IPS DF 6.9 (cell line): ENCODE measurements at regions not wholly inside any gene's neighbourhood (a gene's known extent, or its start where the extent isn't known, plus 50 kb on each side); places are given as distances from the start of the nearest gene placed in this dataset.
"Not testable (repeated sequence)": the region's sequence is repeated elsewhere in the genome, so short reads cannot be mapped to it uniquely, and the experiment has no call there.

Source experiments
- DNase-seq: peaks from one replicate; pipeline ENCODE4 v3.0.0-alpha.2; 2013; ENCODE audit warnings: low read depth, low spot score
- H3K27ac ChIP-seq: one replicate; pipeline ENCODE4 v1.5.1; 2013; ENCODE audit warnings: low read length, control low read depth
- H3K27me3 ChIP-seq: 2 replicates; pipeline ENCODE4 v1.6.1; 2013; ENCODE audit warnings: mild to moderate bottlenecking, low read length; ENCODE audit not compliant: control insufficient read depth, insufficient read depth
- H3K36me3 ChIP-seq: 2 replicates; pipeline ENCODE4 v1.6.1; 2013; ENCODE audit warnings: low read length; ENCODE audit not compliant: control insufficient read depth, insufficient read depth
- H3K4me1 ChIP-seq: 2 replicates; pipeline ENCODE4 v1.6.1; 2013; ENCODE audit warnings: low read length; ENCODE audit not compliant: control insufficient read depth, insufficient read depth
- H3K4me3 ChIP-seq: 2 replicates; pipeline ENCODE4 v1.5.1; 2013; ENCODE audit warnings: mild to moderate bottlenecking, low read length
- H3K9me3 ChIP-seq: 2 replicates; pipeline ENCODE4 v1.6.1; 2013; ENCODE audit warnings: low read length, inconsistent platforms; ENCODE audit not compliant: control insufficient read depth, insufficient read depth
- WGBS: extraction: QIAGEN DNeasy Blood & Tissue Kit; methylation state at CpG from one replicate; pipeline ENCODE4 v1.1.7; 2013; ENCODE audit warnings: mixed read lengths, missing lambda C conversion rate; ENCODE audit not compliant: insufficient read length, insufficient coverage; 5-methylcytosine and 5-hydroxymethylcytosine counted together

DNA sequence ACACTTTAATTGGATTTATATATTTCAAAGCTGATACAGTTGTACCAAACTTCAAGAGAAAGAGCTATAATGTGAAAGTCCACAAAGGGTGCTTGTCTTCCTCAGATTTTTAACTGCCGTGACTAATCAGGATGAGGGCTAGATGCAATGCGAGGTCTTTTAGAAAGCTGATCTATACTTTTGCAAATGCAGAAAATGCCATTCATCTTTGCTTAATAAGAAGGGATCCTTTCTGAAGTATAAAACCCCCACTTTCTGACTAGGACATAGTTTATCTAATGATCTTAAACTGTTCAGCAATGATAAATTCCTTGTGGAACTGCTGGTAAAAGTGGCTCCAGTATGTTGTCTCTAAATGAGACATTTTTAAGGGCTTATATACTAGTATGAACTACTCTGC is 102.7 kb upstream of the NGF start:
- Histone ChIP-seq H3K4me3 (no peak overlapping the region), H3K36me3 (no peaks in the 10 kb centered on the region), H3K4me1 (peaks cover 3% of the 10 kb centered on the region; the same call in 1 of the 2 replicates), H3K27ac (no peak overlapping the region), H3K27me3 (no peaks in the 10 kb centered on the region), H3K9me3 (no peaks in the 10 kb centered on the region)
- no CpG with 5 or more reads among the region's 2 CpGs for WGBS
- no peak for DNase-seq

DNA sequence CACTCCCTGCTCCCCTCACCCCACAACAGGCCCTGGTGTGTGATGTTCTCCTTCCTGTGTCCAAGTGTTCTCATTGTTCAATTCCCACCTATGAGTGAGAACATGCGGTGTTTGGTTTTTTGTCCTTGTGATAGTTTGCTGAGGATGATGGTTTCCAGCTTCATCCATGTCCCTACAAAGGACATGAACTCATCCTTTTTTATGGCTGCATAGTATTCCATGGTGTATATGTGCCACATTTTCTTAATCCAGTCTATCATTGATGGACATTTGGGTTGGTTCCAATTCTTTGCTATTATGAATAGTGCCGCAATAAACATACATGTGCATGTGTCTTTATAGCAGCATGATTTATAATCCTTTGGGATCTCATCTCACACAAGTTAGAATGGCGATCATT is 101.5 kb upstream of the NGF start:
- not testable (repeated sequence) for H3K27me3 ChIP-seq

DNA sequence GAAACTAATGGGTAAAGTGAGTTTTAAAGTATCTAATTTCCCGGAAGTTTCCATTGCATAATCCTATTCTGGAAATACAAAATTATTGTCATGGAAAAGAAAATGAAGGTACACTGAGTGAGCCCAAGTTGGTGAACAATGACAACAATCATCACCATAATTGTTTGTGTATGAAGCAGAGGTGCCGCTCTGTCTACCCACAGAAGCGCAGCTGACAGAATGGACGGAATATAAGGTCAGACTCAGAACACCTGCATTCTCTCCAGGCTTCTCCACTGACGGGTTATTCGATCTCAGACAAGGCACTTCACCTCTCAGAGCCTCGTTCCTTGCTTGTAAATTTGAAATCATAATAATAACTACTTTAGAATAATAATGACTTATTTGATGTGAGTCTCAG is 99.1 kb upstream of the NGF start:
- H3K36me3 ChIP-seq, result no peaks in the 10 kb centered on the region
- H3K9me3 ChIP-seq, result no peaks in the 10 kb centered on the region
- no peaks in the 10 kb centered on the region for H3K27me3 ChIP-seq
- H3K4me3 ChIP-seq, result no peak overlapping the region
- no peak for DNase-seq
- WGBS, result no CpG with 5 or more reads among the region's 7 CpGs
- peaks cover 3% of the 10 kb centered on the region; the same call in 1 of the 2 replicates for H3K4me1 ChIP-seq
- H3K27ac ChIP-seq, result no peak overlapping the region

More for the DNA sequence above, 101.5 kb upstream of the NGF start:
- not testable (repeated sequence) for H3K4me1 ChIP-seq, DNase-seq, H3K9me3 ChIP-seq, H3K36me3 ChIP-seq, H3K4me3 ChIP-seq, H3K27ac ChIP-seq
- no CpG with 5 or more reads among the region's 3 CpGs for WGBS

DNA sequence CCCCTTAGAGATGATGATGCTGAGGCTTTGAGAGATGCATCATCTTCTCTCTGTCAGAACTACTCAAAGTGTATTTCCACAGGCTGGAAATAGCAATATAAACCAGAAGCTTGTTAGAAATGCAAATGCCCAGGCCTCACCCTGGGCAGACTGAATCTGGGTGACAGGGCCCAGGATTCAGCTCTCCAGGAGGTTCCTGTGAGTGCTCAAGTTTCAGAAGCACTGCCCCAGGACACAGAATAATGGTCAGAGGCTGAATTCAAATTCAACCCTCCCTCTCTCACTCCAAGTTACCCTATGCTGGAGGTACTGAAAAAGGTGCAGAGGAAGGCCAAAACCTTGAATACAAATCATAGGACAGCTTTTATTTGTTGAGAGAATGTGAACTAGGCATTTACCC is 98.5 kb upstream of the NGF start:
- Histone ChIP-seq H3K4me1 (peaks cover 3% of the 10 kb centered on the region; the same call in 1 of the 2 replicates), H3K36me3 (no peaks in the 10 kb centered on the region), H3K9me3 (no peaks in the 10 kb centered on the region), H3K27ac (no peak overlapping the region), H3K4me3 (no peak overlapping the region), H3K27me3 (no peaks in the 10 kb centered on the region)
- DNase-seq, result no peak

DNA sequence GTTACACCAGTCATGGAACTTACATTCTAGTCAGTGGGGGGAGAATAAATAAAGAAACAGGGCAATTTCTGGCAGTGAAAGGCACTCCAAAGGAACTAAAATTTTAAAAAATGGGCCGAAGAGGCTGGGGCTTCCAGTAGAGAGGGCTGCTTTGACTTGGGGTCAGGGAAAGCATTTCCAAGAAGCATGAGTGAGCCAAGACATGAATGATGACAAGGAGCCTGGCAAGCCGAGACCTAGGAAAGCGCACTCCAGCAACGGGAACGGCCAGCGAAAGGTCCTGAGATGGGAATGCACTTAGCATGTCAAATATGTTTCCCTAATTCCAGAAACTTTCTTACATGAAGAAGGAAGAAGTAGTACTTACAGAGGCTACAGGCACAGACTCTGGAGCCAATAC is 95.4 kb upstream of the NGF start:
- Histone ChIP-seq H3K36me3 (no peaks in the 10 kb centered on the region), H3K4me1 (peaks cover 5% of the 10 kb centered on the region; the same call in 1 of the 2 replicates), H3K27me3 (no peaks in the 10 kb centered on the region), H3K4me3 (no peak overlapping the region), H3K9me3 (no peaks in the 10 kb centered on the region), H3K27ac (no peak overlapping the region)
- no CpG with 5 or more reads among the region's 6 CpGs for WGBS
- DNase-seq, result no peak

DNA sequence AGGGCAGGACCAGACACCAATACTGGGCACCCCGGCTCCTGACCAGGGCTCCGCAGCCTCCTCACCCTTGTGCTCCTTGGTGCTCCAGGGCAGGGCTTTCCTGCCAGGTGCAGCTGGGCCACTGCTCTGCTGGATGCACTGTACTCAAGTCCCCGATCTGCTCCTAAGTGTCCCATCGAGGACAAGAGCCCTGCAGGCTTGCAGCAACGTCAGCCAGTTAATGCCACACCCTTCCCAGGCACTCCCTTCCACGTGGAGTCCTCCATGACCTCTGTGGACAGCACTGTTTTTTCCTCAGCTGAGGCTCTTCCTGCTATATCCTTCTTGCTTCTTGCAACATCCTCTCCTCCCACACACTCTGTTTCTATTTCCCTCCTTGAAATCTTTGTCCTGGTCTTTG is 94.0 kb upstream of the NGF start:
- no peak overlapping the region for H3K4me3 ChIP-seq
- no CpG with 5 or more reads among the region's 6 CpGs for WGBS
- no peak for DNase-seq
- H3K9me3 ChIP-seq, result no peaks in the 10 kb centered on the region
- H3K4me1 ChIP-seq, result 0 out of 2 replicates have a peak, but pooled peaks cover 1% of the 10 kb centered on the region
- H3K27me3 ChIP-seq, result no peaks in the 10 kb centered on the region
- H3K36me3 ChIP-seq, result no peaks in the 10 kb centered on the region
- H3K27ac ChIP-seq, result no peak overlapping the region

DNA sequence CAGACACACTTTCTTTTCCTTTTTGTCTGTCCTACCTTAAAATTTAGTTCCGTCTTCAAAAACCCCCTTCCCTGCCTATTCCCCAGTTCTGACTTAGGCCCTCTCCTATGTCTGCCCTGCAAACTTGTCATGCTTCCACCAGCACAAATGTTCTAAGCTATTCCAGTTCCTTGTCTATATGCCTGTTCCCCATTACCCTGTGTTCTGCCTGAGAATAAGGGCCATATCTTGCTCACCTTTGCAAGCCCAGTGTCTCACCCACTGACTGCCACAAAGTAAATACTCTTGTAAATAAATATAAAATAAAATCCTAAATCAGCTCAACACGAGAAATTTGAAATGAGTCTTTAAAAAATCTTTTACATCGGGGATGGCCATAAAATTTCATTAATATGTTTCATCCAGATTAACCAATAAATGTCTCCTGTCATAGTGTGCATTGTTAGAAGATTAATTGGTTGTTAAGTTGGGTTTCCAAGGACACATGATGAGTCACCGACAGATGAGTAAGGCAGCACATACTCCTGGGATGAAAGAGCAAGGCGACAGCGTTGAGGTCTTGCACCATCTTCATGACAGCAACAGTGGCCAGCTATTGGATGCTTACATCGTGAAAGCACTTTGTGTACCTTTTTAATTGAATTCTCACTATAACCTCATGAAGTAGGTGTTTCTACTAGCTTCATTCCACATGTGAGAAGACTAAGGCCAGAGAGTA is 92.6 kb upstream of the NGF start:
- no peak for DNase-seq
- 0 out of 2 replicates have a peak, but pooled peaks cover 1% of the 10 kb centered on the region for H3K4me1 ChIP-seq
- no peaks in the 10 kb centered on the region for H3K27me3 ChIP-seq
- no peaks in the 10 kb centered on the region for H3K36me3 ChIP-seq
- H3K9me3 ChIP-seq, result no peaks in the 10 kb centered on the region
- H3K4me3 ChIP-seq, result no peak overlapping the region
- no CpG with 5 or more reads among the region's 7 CpGs for WGBS
- H3K27ac ChIP-seq, result no peak overlapping the region

DNA sequence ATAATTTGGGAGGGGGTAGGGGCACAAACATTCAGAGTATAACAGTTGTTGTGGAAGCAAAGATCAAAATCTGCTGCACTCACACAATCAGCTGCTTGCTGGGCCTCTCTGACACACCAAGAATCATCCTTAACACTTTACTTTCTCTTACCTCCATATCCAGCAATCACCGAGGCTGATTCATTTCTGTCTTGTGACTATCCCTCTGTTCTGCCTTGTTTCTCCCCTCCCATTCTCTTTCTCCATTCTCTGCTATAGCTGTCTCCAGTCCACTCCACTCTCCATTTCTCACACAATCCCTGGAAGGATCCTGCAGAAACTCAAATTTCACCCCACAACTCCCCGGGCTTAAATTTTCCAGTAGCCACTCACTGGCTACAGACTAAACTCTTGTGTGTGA is 91.8 kb upstream of the NGF start:
- Histone ChIP-seq H3K36me3 (no peaks in the 10 kb centered on the region), H3K4me1 (0 out of 2 replicates have a peak, but pooled peaks cover 1% of the 10 kb centered on the region), H3K27me3 (no peaks in the 10 kb centered on the region), H3K4me3 (no peak overlapping the region), H3K9me3 (no peaks in the 10 kb centered on the region), H3K27ac (no peak overlapping the region)
- no CpG with 5 or more reads among the region's 2 CpGs for WGBS
- no peak for DNase-seq

DNA sequence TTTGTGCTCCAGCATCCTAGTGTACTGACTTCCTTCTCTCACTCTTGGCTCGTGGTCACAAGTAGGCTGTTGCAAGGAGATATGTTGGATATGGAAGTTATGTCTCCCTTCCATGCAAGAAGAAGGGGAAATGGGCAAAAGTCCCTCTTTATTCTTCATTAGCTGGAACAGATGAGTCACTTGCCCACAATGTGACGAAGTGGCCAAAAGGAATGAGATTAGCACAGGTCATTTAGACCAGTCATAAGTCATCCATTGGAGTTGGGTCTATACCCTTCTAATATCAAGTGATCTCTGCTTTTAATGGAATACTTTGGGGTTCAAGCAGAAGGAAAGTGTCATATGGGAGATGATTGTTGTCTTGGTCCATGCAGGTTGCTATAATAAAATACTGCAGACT is 91.2 kb upstream of the NGF start:
- no CpG with 5 or more reads among the region's 2 CpGs for WGBS
- no peaks in the 10 kb centered on the region for H3K36me3 ChIP-seq
- no peaks in the 10 kb centered on the region for H3K27me3 ChIP-seq
- H3K27ac ChIP-seq, result no peak overlapping the region
- no peak overlapping the region for H3K4me3 ChIP-seq
- H3K9me3 ChIP-seq, result no peaks in the 10 kb centered on the region
- DNase-seq, result no peak
- 0 out of 2 replicates have a peak, but pooled peaks cover 1% of the 10 kb centered on the region for H3K4me1 ChIP-seq

DNA sequence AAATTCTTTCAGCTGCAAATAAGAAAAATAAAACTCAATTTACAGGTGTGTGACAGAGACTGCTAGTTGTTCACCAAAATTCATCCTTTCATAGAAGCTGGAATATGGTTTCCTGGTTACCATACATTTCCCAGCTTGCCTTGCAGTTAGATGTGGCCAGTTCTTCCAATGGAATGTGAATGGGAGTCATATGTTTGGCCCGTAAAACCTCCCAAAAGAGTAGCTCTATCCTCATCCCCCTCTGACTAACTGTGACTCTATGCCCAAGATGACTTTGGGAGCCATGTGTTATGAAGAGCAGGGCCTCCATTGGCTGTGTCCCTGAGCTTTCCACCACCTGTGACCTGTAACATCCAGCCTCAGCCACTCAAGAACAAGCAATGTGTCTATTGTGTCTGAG is 90.6 kb upstream of the NGF start:
- Histone ChIP-seq H3K27ac (no peak overlapping the region), H3K27me3 (no peaks in the 10 kb centered on the region), H3K4me1 (0 out of 2 replicates have a peak, but pooled peaks cover 1% of the 10 kb centered on the region), H3K9me3 (no peaks in the 10 kb centered on the region), H3K36me3 (no peaks in the 10 kb centered on the region), H3K4me3 (no peak overlapping the region)
- no CpG with 5 or more reads among the region's 1 CpG for WGBS
- no peak for DNase-seq

DNA sequence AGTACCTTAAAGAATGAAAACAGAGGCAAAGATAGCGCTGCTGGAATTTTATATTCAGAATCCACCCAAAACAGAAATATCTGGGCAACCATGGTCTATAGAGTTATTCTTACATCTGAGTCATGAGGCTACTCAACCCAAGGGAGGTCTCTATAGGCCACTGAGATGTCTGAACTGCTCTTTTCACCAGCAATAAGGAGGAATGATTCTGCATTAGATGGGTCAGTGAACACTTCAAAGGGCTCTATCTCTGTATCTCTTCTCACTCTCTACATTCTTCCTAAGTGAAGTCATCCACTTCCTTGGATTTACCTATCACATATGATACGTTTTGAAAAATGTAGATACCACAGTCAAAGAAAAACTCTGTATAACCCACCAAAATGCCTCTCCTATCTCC is 90.2 kb upstream of the NGF start:
- Histone ChIP-seq H3K9me3 (no peaks in the 10 kb centered on the region), H3K4me1 (0 out of 2 replicates have a peak, but pooled peaks cover 1% of the 10 kb centered on the region), H3K27me3 (no peaks in the 10 kb centered on the region), H3K27ac (no peak overlapping the region), H3K36me3 (no peaks in the 10 kb centered on the region), H3K4me3 (no peak overlapping the region)
- DNase-seq, result no peak
- no CpG with 5 or more reads among the region's 2 CpGs for WGBS
